Tibial nerve (tissue), 3 donors: ENCODE measurements at regions not wholly inside any gene's neighbourhood (a gene's known extent, or its start where the extent isn't known, plus 50 kb on each side); places are given as distances from the start of the nearest gene placed in this dataset.

Experiments used
- POLR2A ChIP-seq, 2 donors: fragments of 450-650 bp; IDR thresholded peaks; one replicate each; pipeline ENCODE4 v1.6.1; 2017; ENCODE audit warnings: antibody characterized with exemption in 2 of 2, mild to moderate bottlenecking in 2 of 2, moderate library complexity in 2 of 2
- TF ChIP-seq, protein P1 (sequence below), 5 experiments: fragments of 200-600 bp in 3 of 5; fragments of 450-650 bp in 2 of 5; sonication (generic) in 3 of 5; IDR thresholded peaks; one replicate each; pipeline ENCODE4 v1.5.1; 2016 to 2019; ENCODE audit warnings: antibody characterized with exemption in 5 of 5, mild to moderate bottlenecking in 3 of 5, moderate library complexity in 2 of 5

DNA sequence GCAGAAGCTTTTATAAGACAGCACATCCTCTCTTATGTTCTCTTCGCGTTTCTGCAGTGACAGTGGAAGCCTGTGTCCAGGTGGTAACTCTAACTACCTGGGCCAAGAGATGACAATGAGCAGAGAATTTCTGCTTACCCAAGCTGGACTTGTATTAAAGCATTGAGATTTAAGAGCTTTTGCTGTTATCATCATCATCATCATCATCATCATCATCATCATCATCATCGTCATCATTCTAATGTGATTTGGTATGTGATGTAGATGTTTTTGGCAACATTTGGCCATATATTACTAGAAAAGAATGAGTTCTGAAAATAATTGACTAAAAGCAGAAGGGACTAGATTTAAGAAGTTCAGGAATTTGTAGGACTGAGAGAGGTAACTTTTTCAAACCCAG is 401.3 kb downstream of the BRINP1 start:
- TF ChIP-seq, protein P1, sequence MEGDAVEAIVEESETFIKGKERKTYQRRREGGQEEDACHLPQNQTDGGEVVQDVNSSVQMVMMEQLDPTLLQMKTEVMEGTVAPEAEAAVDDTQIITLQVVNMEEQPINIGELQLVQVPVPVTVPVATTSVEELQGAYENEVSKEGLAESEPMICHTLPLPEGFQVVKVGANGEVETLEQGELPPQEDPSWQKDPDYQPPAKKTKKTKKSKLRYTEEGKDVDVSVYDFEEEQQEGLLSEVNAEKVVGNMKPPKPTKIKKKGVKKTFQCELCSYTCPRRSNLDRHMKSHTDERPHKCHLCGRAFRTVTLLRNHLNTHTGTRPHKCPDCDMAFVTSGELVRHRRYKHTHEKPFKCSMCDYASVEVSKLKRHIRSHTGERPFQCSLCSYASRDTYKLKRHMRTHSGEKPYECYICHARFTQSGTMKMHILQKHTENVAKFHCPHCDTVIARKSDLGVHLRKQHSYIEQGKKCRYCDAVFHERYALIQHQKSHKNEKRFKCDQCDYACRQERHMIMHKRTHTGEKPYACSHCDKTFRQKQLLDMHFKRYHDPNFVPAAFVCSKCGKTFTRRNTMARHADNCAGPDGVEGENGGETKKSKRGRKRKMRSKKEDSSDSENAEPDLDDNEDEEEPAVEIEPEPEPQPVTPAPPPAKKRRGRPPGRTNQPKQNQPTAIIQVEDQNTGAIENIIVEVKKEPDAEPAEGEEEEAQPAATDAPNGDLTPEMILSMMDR (IDR thresholded peaks at IDR 0.05), result no peak
- no peak for TF ChIP-seq POLR2A (IDR thresholded peaks at IDR 0.05)
